Tibial artery (tissue), 4 donors: ENCODE measurements at regions not wholly inside any gene's neighbourhood (a gene's known extent, or its start where the extent isn't known, plus 50 kb on each side); places are given as distances from the start of the nearest gene placed in this dataset.
A peak's percentile ranks its signal among the peaks of the same experiment; 100 is the strongest.

ENCODE experiments used
- DNase-seq, 2 donors: peaks; one replicate each; pipeline ENCODE4 v3.0.0-alpha.2; 2019
- H3K27ac ChIP-seq, 2 donors: fragments of 200-600 bp; sonication (generic) in 1 of 2; 1 replicate in 1 of 2; 2 replicates in 1 of 2; pipeline ENCODE4 v1.5.1; 2018 to 2019; ENCODE audit warnings: mild to moderate bottlenecking in 1 of 2
- H3K27me3 ChIP-seq, 2 donors: fragments of 200-600 bp; sonication (generic) in 1 of 2; one replicate each; pipeline versions ENCODE4 v1.5.1 to v1.6.0; 2016 to 2019
- H3K36me3 ChIP-seq, 3 donors: fragments of 200-600 bp; sonication (generic) in 2 of 3; one replicate each; pipeline ENCODE4 v1.5.1; 2016 to 2019; ENCODE audit warnings: mild to moderate bottlenecking in 2 of 3
- H3K4me1 ChIP-seq, 4 donors: fragments of 200-600 bp; sonication (generic) in 2 of 4; 1 replicate in 3 of 4; 2 replicates in 1 of 4; pipeline ENCODE4 v1.5.1; 2016 to 2019
- H3K4me3 ChIP-seq, 2 donors: fragments of 200-600 bp; sonication (generic) in 1 of 2; 1 replicate in 1 of 2; 2 replicates in 1 of 2; pipeline ENCODE4 v1.5.1; 2018 to 2019; ENCODE audit warnings: mild to moderate bottlenecking in 2 of 2
- H3K9me3 ChIP-seq, 3 donors: fragments of 200-600 bp; sonication (generic) in 1 of 3; one replicate each; pipeline ENCODE4 v1.5.1; 2016 to 2019
- intact Hi-C: fragments of 100-400 bp; cut with DNase I; formaldehyde crosslinking; loops from one replicate; pipeline ENCODE4 v1.15.0; 2023; ENCODE audit warnings: low total_unique reads
- TF ChIP-seq, protein P1 (sequence below), 2 experiments: fragments of 200-600 bp in 1 of 2; fragments of 450-650 bp in 1 of 2; IDR thresholded peaks; one replicate each; pipeline ENCODE4 v1.5.1; 2017 to 2019; ENCODE audit warnings: antibody characterized with exemption in 2 of 2, mild to moderate bottlenecking in 1 of 2, moderate library complexity in 1 of 2

- intact Hi-C loops = no loop called here
- DNase-seq = no peak
Observed at GRCh38 chr7:47031786-47032535, 550.0 kb downstream of the TNS3 start.

GRCh38 chr7:47028284-47028683, 553.6 kb downstream of the TNS3 start:
- Histone ChIP-seq H3K36me3 (no peaks in the 10 kb centered on the region), H3K27me3 (no peaks in the 10 kb centered on the region), H3K9me3 (no peaks in the 10 kb centered on the region), H3K27ac (no peak overlapping the region), H3K4me1 (peaks cover 0 to 16% (median 5%) of the 10 kb centered on the region in 4 donors), H3K4me3 (no peak overlapping the region)
- DNase-seq = no peak
- TF ChIP-seq, protein P1, sequence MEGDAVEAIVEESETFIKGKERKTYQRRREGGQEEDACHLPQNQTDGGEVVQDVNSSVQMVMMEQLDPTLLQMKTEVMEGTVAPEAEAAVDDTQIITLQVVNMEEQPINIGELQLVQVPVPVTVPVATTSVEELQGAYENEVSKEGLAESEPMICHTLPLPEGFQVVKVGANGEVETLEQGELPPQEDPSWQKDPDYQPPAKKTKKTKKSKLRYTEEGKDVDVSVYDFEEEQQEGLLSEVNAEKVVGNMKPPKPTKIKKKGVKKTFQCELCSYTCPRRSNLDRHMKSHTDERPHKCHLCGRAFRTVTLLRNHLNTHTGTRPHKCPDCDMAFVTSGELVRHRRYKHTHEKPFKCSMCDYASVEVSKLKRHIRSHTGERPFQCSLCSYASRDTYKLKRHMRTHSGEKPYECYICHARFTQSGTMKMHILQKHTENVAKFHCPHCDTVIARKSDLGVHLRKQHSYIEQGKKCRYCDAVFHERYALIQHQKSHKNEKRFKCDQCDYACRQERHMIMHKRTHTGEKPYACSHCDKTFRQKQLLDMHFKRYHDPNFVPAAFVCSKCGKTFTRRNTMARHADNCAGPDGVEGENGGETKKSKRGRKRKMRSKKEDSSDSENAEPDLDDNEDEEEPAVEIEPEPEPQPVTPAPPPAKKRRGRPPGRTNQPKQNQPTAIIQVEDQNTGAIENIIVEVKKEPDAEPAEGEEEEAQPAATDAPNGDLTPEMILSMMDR (IDR thresholded peaks at IDR 0.05) = no peak
- intact Hi-C loops = no loop called here

More at GRCh38 chr7:47031786-47032535, 550.0 kb downstream of the TNS3 start:
- TF ChIP-seq, protein P1 (IDR thresholded peaks at IDR 0.05) = no peak
- Histone ChIP-seq H3K9me3 (no peaks in the 10 kb centered on the region), H3K27ac (no peak overlapping the region), H3K36me3 (no peaks in the 10 kb centered on the region), H3K27me3 (no peaks in the 10 kb centered on the region), H3K4me1 (no peaks in the 10 kb centered on the region), H3K4me3 (no peak overlapping the region)

DNA sequence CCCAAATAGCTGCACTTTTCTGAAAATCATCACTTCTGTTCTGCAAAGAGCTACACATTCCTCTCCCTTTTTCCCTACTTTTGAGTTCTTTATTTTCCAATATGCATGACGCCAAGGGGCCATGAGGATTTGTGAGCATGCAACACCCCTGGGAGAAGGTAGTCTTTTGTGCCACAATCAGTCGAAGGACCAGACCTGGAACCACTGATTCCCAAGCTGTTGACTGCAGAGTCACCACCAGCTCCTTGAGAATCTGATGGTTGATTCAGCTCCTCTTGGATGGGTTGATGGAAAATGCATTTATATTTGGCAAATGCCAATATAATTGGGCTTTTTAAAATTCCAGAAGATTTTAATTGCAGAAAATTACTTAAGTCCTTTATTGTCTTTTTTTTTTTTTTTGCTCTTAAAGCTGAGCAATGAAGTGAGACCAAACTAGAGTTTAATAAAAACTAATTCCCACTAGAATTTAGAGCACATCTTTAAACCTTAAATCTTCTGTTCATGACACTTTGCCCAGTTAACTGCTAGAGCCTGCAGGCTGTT, 554.1 kb downstream of the TNS3 start:
- Histone ChIP-seq H3K9me3 (no peaks in the 10 kb centered on the region), H3K4me3 (no peak overlapping the region), H3K4me1 (peaks cover 0 to 16% (median 5%) of the 10 kb centered on the region in 4 donors), H3K36me3 (no peaks in the 10 kb centered on the region), H3K27me3 (no peaks in the 10 kb centered on the region), H3K27ac (no peak overlapping the region)
- intact Hi-C loops = no loop called here
- TF ChIP-seq, protein P1 (IDR thresholded peaks at IDR 0.05) = no peak
- DNase-seq = no peak

DNA sequence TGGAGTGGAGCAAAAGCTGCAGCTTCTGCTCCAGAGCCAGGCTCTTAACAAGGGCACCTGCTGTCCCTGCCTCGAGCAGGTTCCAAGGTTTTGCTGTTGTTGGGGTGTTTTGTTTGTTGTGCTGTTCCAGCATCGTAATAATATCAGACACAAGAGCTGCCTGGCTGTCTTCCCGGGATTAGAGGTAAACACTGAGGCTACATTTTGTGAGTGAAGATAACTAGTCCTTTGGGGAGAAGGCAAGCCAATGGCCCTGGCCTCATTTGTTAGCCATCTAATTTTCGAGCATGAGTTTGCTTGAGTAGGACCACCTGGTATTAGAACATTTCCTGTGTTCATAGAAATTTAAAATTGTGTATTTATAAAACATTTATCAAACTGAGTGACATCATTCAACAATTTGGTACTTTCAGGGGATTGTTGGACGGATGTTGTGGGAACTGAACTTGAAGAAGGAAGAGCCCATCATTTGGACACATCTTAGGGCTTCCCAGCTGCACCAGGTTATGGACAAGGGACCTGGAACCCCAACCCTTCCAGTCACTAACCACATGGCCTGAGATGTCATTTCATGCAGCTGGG, 555.0 kb downstream of the TNS3 start:
- peaks cover 0 to 16% (median 5%) of the 10 kb centered on the region in 4 donors for H3K4me1 ChIP-seq
- TF ChIP-seq, protein P1 (IDR thresholded peaks at IDR 0.05) = no peak
- DNase-seq = no peak
- intact Hi-C loops = no loop called here
- no peak overlapping the region for H3K4me3 ChIP-seq
- no peaks in the 10 kb centered on the region for H3K36me3 ChIP-seq
- H3K9me3 ChIP-seq = no peaks in the 10 kb centered on the region
- H3K27me3 ChIP-seq = no peaks in the 10 kb centered on the region
- H3K27ac ChIP-seq = no peak overlapping the region

DNA sequence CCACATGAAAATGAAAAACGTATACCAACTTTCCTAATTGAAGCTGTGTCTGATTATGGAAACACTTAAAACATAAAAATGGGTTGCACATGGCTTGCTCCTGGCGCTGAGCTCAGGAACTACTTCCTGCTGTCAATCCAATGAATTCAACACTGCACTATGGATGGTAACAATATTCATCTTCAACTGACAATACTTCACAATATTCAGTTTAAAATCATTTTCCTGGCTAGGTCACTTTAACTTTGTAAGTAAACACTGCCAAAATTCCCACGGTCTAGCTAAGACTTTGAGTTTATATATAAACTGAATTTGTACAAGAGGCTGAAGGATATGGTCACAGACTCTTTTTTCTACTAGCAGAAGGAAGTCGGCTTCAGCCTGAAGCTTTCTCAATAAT, 556.9 kb downstream of the TNS3 start:
- intact Hi-C loops = no loop called here
- Histone ChIP-seq H3K9me3 (no peaks in the 10 kb centered on the region), H3K27me3 (no peaks in the 10 kb centered on the region), H3K36me3 (no peaks in the 10 kb centered on the region), H3K27ac (peak overlapping the region; percentile 12 to 16), H3K4me3 (no peak overlapping the region), H3K4me1 (peaks cover 0 to 16% (median 5%) of the 10 kb centered on the region in 4 donors)
- TF ChIP-seq, protein P1 (IDR thresholded peaks at IDR 0.05) = no peak
- no peak for DNase-seq
